HepG2 (cell line): ENCODE measurements at regions not wholly inside any gene's neighbourhood (a gene's known extent, or its start where the extent isn't known, plus 50 kb on each side); places are given as distances from the start of the nearest gene placed in this dataset.

Experiments
- NFE2L1 ChIP-seq: sonication (generic); formaldehyde crosslinking; IDR thresholded peaks from 2 replicates; pipeline ENCODE4 v1.4.0; 2020; ENCODE audit warnings: missing genetic modification reagents, mild to moderate bottlenecking, borderline replicate concordance
- POLR2A ChIP-seq, 2 experiments: IDR thresholded peaks; 2 replicates each; pipeline ENCODE4 v1.6.1; 2011; ENCODE audit warnings: low read depth in 2 of 2, low read length in 2 of 2, mild to moderate bottlenecking in 1 of 2, moderate library complexity in 1 of 2; ENCODE audit not compliant: insufficient read depth in 1 of 2
- PRMT3 ChIP-seq: sonication (generic); formaldehyde crosslinking; IDR thresholded peaks from 2 replicates; pipeline ENCODE4 v1.8.1; 2022; ENCODE audit warnings: low read depth, mild to moderate bottlenecking, moderate library complexity, missing genetic modification reagents, borderline replicate concordance
- SALL2 ChIP-seq: sonication (generic); formaldehyde crosslinking; IDR thresholded peaks from 2 replicates; pipeline ENCODE4 v1.8.1; 2023; ENCODE audit warnings: mild to moderate bottlenecking, missing genetic modification reagents, inconsistent platforms
- ZNF331 ChIP-seq: sonication (generic); formaldehyde crosslinking; IDR thresholded peaks from 2 replicates; pipeline ENCODE4 v1.4.0; 2020; ENCODE audit warnings: missing genetic modification reagents
- TF ChIP-seq, protein P1 (sequence below): sonication (generic); formaldehyde crosslinking; IDR thresholded peaks from 2 replicates; pipeline ENCODE4 v1.5.0; 2020; ENCODE audit warnings: mild to moderate bottlenecking, missing genetic modification reagents, moderate library complexity
- TF ChIP-seq, protein P2 (sequence below): sonication (generic); formaldehyde crosslinking; IDR thresholded peaks from 2 replicates; pipeline ENCODE4 v1.4.0; 2020; ENCODE audit warnings: mild to moderate bottlenecking, missing genetic modification reagents
- TF ChIP-seq, protein P3 (sequence below): sonication (generic); formaldehyde crosslinking; IDR thresholded peaks from 2 replicates; pipeline ENCODE4 v1.5.0; 2020; ENCODE audit warnings: missing genetic modification reagents

DNA sequence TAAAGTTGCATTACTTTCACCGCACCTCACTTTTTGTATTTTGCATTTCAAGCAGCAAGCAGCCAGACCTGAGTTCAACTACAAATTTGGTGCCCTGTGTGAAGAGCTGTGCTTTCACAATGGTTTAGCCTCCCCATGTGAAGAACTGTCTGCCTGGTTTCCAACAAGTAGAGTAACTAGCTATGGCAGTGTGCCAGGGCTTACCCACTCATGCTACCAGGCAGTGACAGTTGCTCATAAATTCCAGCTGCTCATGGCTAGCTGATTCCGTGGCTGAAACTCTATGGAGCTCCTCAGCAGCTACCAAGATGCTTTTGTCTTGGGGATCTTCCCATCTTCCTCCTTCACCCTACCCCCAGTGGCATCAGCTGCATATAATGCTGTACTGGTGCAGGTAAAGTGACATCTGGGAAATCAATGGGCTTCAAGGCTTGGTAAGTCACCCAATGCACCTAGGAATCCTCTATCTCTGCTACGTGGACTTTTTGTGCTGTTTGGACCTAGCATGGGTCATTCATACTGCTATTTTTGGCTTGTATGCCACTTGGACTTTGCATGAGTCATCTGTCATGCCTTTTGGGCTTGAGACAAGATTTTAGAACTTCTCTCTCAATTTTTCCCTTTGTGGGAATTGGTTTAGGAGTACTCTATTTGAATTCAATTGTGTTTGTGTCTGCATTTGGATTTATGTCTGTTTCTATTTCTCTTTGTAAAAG, 176.5 kb upstream of the GJE1 start:
- TF ChIP-seq NFE2L1 (CRISPR knock-in tag) (no peak), ZNF331 (no peak), PRMT3 (CRISPR knock-in tag) (no peak), POLR2A (IDR thresholded peaks at IDR 0.05; ENCODE audit: insufficient read depth in 1 of 2, low read depth in 2 of 2, low read length in 2 of 2) (no peak), SALL2 (no peak)
- TF ChIP-seq, protein P1, sequence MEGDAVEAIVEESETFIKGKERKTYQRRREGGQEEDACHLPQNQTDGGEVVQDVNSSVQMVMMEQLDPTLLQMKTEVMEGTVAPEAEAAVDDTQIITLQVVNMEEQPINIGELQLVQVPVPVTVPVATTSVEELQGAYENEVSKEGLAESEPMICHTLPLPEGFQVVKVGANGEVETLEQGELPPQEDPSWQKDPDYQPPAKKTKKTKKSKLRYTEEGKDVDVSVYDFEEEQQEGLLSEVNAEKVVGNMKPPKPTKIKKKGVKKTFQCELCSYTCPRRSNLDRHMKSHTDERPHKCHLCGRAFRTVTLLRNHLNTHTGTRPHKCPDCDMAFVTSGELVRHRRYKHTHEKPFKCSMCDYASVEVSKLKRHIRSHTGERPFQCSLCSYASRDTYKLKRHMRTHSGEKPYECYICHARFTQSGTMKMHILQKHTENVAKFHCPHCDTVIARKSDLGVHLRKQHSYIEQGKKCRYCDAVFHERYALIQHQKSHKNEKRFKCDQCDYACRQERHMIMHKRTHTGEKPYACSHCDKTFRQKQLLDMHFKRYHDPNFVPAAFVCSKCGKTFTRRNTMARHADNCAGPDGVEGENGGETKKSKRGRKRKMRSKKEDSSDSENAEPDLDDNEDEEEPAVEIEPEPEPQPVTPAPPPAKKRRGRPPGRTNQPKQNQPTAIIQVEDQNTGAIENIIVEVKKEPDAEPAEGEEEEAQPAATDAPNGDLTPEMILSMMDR (CRISPR knock-in tag) = no peak
- TF ChIP-seq, protein P2, sequence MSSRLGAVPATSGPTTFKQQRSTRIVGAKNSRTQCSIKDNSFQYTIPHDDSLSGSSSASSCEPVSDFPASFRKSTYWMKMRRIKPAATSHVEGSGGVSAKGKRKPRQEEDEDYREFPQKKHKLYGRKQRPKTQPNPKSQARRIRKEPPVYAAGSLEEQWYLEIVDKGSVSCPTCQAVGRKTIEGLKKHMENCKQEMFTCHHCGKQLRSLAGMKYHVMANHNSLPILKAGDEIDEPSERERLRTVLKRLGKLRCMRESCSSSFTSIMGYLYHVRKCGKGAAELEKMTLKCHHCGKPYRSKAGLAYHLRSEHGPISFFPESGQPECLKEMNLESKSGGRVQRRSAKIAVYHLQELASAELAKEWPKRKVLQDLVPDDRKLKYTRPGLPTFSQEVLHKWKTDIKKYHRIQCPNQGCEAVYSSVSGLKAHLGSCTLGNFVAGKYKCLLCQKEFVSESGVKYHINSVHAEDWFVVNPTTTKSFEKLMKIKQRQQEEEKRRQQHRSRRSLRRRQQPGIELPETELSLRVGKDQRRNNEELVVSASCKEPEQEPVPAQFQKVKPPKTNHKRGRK (CRISPR knock-in tag) = no peak
- TF ChIP-seq, protein P3, sequence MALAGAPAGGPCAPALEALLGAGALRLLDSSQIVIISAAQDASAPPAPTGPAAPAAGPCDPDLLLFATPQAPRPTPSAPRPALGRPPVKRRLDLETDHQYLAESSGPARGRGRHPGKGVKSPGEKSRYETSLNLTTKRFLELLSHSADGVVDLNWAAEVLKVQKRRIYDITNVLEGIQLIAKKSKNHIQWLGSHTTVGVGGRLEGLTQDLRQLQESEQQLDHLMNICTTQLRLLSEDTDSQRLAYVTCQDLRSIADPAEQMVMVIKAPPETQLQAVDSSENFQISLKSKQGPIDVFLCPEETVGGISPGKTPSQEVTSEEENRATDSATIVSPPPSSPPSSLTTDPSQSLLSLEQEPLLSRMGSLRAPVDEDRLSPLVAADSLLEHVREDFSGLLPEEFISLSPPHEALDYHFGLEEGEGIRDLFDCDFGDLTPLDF (CRISPR knock-in tag) = no peak
